GM19193 (cell line): ENCODE measurements at regions not wholly inside any gene's neighbourhood (a gene's known extent, or its start where the extent isn't known, plus 50 kb on each side); places are given as distances from the start of the nearest gene placed in this dataset.

Experiments used
- POLR2A ChIP-seq: IDR thresholded peaks from 4 replicates; pipeline ENCODE4 v1.6.1; 2011; ENCODE audit not compliant: insufficient read depth, insufficient read length; ENCODE audit errors: extremely low read depth

- no peak for TF ChIP-seq POLR2A
Observed at GRCh38 chr16:85229869-85230462, 117.7 kb upstream of the CIBAR2 start.

GRCh38 chr16:85231959-85232358 lies 119.7 kb upstream of the CIBAR2 start:
- TF ChIP-seq POLR2A, result no peak

- no peak for TF ChIP-seq POLR2A
Observed at GRCh38 chr16:85232369-85233142, 120.3 kb upstream of the CIBAR2 start.

GRCh38 chr16:85233516-85233915 lies 121.2 kb upstream of the CIBAR2 start:
- no peak for TF ChIP-seq POLR2A

GRCh38 chr16:85234310-85235204 lies 122.3 kb upstream of the CIBAR2 start:
- TF ChIP-seq POLR2A, result no peak

- TF ChIP-seq POLR2A, result no peak
Observed at GRCh38 chr16:85235991-85236817, 123.9 kb upstream of the CIBAR2 start.

GRCh38 chr16:85236818-85237150 lies 124.5 kb upstream of the CIBAR2 start:
- no peak for TF ChIP-seq POLR2A

GRCh38 chr16:85237817-85238216 lies 125.5 kb upstream of the CIBAR2 start:
- TF ChIP-seq POLR2A, result no peak

- no peak for TF ChIP-seq POLR2A
Observed at GRCh38 chr16:85238233-85238647, 126.0 kb upstream of the CIBAR2 start.

GRCh38 chr16:85239239-85239638 lies 127.0 kb upstream of the CIBAR2 start:
- TF ChIP-seq POLR2A, result no peak

- no peak for TF ChIP-seq POLR2A
Observed at GRCh38 chr16:85239871-85240270, 127.6 kb upstream of the CIBAR2 start.

- no peak for TF ChIP-seq POLR2A
Observed at GRCh38 chr16:85240982-85241924, 129.0 kb upstream of the CIBAR2 start.

GRCh38 chr16:85242140-85242539 lies 129.9 kb upstream of the CIBAR2 start:
- TF ChIP-seq POLR2A, result no peak

- no peak for TF ChIP-seq POLR2A
Observed at GRCh38 chr16:85243308-85243707, 131.0 kb upstream of the CIBAR2 start.
